AML-193 (cell line): ENCODE measurements at regions not wholly inside any gene's neighbourhood (a gene's known extent, or its start where the extent isn't known, plus 50 kb on each side); places are given as distances from the start of the nearest gene placed in this dataset.
A peak's percentile ranks its signal among the peaks of the same experiment; 100 is the strongest.

Source experiments
- DNase-seq, 2 experiments: peaks; one replicate each; lab custom pipeline; 2025; lab: John Stamatoyannopoulos, UW

- no peak for DNase-seq
These were observed 286.4 kb downstream of the BAMBI start for GRCh38 chr10:28963539-28964221.

- DNase-seq = no peak
These were observed 288.6 kb downstream of the BAMBI start for GRCh38 chr10:28965937-28966336.

GRCh38 chr10:28967031-28967430, 289.7 kb downstream of the BAMBI start:
- no peak for DNase-seq

GRCh38 chr10:28969413-28969812, 292.1 kb downstream of the BAMBI start:
- DNase-seq = no peak

- no peak for DNase-seq
These were observed 292.9 kb downstream of the BAMBI start for GRCh38 chr10:28970231-28970630.

- no peak for DNase-seq
These were observed 293.9 kb downstream of the BAMBI start for GRCh38 chr10:28971255-28971654.

GRCh38 chr10:28971764-28972163, 294.4 kb downstream of the BAMBI start:
- no peak for DNase-seq

GRCh38 chr10:28973309-28973972, 296.1 kb downstream of the BAMBI start:
- DNase-seq = no peak

GRCh38 chr10:28975891-28976531, 298.7 kb downstream of the BAMBI start:
- DNase-seq = no peak

GRCh38 chr10:28977518-28977917, 300.2 kb downstream of the BAMBI start:
- no peak for DNase-seq

- no peak for DNase-seq
These were observed 302.9 kb downstream of the BAMBI start for GRCh38 chr10:28980264-28980663.

- no peak for DNase-seq
These were observed 303.7 kb downstream of the BAMBI start for GRCh38 chr10:28981007-28981406.

GRCh38 chr10:28982974-28983373, 305.7 kb downstream of the BAMBI start:
- no peak for DNase-seq

- DNase-seq = no peak
These were observed 305.1 kb upstream of the LYZL1 start for GRCh38 chr10:28983799-28984198.

GRCh38 chr10:28984431-28984830, 304.4 kb upstream of the LYZL1 start:
- DNase-seq = peak; percentile 22 to 42

- no peak for DNase-seq
These were observed 303.6 kb upstream of the LYZL1 start for GRCh38 chr10:28985137-28985885.

- DNase-seq = no peak
These were observed 302.6 kb upstream of the LYZL1 start for GRCh38 chr10:28986117-28986792.

GRCh38 chr10:28986856-28987255, 302.0 kb upstream of the LYZL1 start:
- DNase-seq = no peak

GRCh38 chr10:28987555-28988320, 301.1 kb upstream of the LYZL1 start:
- DNase-seq = no peak

- no peak for DNase-seq
These were observed 299.9 kb upstream of the LYZL1 start for GRCh38 chr10:28988980-28989379.
